SK-N-MC (cell line): ENCODE measurements at regions not wholly inside any gene's neighbourhood (a gene's known extent, or its start where the extent isn't known, plus 50 kb on each side); places are given as distances from the start of the nearest gene placed in this dataset.

ENCODE experiments used
- EZH2 ChIP-seq: fragments of 200-600 bp; sonication (generic); IDR thresholded peaks from one replicate; pipeline ENCODE4 v1.6.1; 2017; ENCODE audit warnings: antibody characterized with exemption
- FOXP2 ChIP-seq: optimal IDR thresholded peaks from 2 replicates; pipeline ENCODE3; 2011; ENCODE audit warnings: mild to moderate bottlenecking, moderate library complexity; ENCODE audit not compliant: insufficient read depth; ENCODE audit errors: extremely low read length, control extremely low read depth
- POLR2AphosphoS5 ChIP-seq: IDR thresholded peaks from 2 replicates; pipeline ENCODE4 v1.6.1; 2012; ENCODE audit warnings: mild to moderate bottlenecking, low read depth, low read length, borderline replicate concordance

- TF ChIP-seq EZH2 (no peak), FOXP2 (no peak), POLR2AphosphoS5 (no peak)
Observed at GRCh38 chr10:25852364-25852941, 81.6 kb upstream of the MYO3A start.
